SK-N-SH (cell line): ENCODE measurements at regions not wholly inside any gene's neighbourhood (a gene's known extent, or its start where the extent isn't known, plus 50 kb on each side); places are given as distances from the start of the nearest gene placed in this dataset.

Experiments used
- FOXM1 ChIP-seq: IDR thresholded peaks from 2 replicates; pipeline ENCODE4 v1.4.0; 2012; ENCODE audit warnings: low read depth, mild to moderate bottlenecking
- MXI1 ChIP-seq: IDR thresholded peaks from 2 replicates; pipeline ENCODE4 v1.6.1; 2012; ENCODE audit warnings: mild to moderate bottlenecking, low read depth, low read length, improper control_type of control experiment
- TF ChIP-seq, protein P1 (sequence below): fragments of 200-600 bp; sonication (generic); IDR thresholded peaks from 2 replicates; pipeline ENCODE4 v1.6.1; 2017; ENCODE audit warnings: antibody characterized with exemption, mild to moderate bottlenecking, moderate library complexity

DNA sequence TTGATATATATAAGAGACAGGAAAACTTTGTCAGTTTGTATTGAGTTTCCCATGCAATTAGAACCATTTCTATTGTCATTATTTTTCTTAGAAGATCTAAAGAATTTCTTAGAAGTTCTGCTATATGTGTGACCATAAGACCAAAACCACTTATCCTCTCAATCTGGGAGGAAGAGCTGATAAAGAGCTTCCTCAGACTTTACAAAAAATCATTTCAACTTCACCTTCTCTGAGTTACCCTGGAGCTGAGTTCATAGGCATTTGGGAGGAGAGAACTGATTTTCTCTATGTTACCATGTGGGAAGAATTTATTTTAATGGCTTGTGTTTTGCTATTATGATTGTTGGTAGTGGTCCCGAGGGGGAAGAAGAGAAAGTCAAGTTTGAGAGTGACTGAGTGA, 329.3 kb downstream of the GPD2 start:
- TF ChIP-seq FOXM1 = no peak
- no peak for TF ChIP-seq MXI1
- TF ChIP-seq, protein P1, sequence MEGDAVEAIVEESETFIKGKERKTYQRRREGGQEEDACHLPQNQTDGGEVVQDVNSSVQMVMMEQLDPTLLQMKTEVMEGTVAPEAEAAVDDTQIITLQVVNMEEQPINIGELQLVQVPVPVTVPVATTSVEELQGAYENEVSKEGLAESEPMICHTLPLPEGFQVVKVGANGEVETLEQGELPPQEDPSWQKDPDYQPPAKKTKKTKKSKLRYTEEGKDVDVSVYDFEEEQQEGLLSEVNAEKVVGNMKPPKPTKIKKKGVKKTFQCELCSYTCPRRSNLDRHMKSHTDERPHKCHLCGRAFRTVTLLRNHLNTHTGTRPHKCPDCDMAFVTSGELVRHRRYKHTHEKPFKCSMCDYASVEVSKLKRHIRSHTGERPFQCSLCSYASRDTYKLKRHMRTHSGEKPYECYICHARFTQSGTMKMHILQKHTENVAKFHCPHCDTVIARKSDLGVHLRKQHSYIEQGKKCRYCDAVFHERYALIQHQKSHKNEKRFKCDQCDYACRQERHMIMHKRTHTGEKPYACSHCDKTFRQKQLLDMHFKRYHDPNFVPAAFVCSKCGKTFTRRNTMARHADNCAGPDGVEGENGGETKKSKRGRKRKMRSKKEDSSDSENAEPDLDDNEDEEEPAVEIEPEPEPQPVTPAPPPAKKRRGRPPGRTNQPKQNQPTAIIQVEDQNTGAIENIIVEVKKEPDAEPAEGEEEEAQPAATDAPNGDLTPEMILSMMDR = no peak
